ENCODE measurements at regions not wholly inside any gene's neighbourhood (a gene's known extent, or its start where the extent isn't known, plus 50 kb on each side); places are given as distances from the start of the nearest gene placed in this dataset.
A peak's percentile ranks its signal among the peaks of the same experiment; 100 is the strongest.

DNA sequence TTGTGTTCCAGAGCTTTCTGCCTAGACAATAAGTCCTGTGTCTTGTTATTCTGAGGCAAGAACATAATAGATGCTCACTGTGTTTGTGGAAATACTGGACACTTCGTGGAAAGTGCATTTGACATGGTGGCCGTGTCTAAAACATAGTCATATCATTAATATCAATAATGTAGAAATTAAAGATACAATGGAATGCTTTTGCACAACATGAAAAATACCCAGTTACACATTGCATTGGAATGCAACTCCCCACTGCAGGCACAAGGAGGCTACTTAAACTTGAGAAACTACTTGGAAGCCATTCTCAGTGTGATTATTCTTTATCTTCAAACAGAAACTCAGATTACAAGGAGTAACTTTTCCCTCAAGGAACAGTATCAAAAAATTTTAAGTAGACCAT is 145.3 kb upstream of the ZNF462 start:
- ChIA-PET CTCF (no interaction called here), POLR2A (no interaction called here)
- Mint-ChIP-seq H3K27ac (no peak overlapping the region), H3K27me3 (ENCODE audit: low read depth) (no peaks in the 10 kb centered on the region; the same call in 1 of the 2 replicates), H3K4me1 (peaks cover 17% of the 10 kb centered on the region), H3K4me3 (no peak overlapping the region), H3K9me3 (peaks cover 10% of the 10 kb centered on the region), H3K36me3 (peaks cover 2% of the 10 kb centered on the region; the same call in 1 of the 2 replicates)
- peak; percentile 74 for ATAC-seq
- TF ChIP-seq SOX15 (CRISPR knock-in tag; IDR thresholded peaks at IDR 0.05) (no peak), ZNF232 (CRISPR knock-in tag; IDR thresholded peaks at IDR 0.05) (no peak), ATF1 (CRISPR knock-in tag; IDR thresholded peaks at IDR 0.05) (no peak), NFE2L1 (CRISPR knock-in tag; IDR thresholded peaks at IDR 0.05) (no peak), PRRX2 (CRISPR knock-in tag; IDR thresholded peaks at IDR 0.05) (no peak)
- TF ChIP-seq, protein P1, sequence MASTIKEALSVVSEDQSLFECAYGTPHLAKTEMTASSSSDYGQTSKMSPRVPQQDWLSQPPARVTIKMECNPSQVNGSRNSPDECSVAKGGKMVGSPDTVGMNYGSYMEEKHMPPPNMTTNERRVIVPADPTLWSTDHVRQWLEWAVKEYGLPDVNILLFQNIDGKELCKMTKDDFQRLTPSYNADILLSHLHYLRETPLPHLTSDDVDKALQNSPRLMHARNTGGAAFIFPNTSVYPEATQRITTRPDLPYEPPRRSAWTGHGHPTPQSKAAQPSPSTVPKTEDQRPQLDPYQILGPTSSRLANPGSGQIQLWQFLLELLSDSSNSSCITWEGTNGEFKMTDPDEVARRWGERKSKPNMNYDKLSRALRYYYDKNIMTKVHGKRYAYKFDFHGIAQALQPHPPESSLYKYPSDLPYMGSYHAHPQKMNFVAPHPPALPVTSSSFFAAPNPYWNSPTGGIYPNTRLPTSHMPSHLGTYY (CRISPR knock-in tag; IDR thresholded peaks at IDR 0.05): no peak
- TF ChIP-seq, protein P2, sequence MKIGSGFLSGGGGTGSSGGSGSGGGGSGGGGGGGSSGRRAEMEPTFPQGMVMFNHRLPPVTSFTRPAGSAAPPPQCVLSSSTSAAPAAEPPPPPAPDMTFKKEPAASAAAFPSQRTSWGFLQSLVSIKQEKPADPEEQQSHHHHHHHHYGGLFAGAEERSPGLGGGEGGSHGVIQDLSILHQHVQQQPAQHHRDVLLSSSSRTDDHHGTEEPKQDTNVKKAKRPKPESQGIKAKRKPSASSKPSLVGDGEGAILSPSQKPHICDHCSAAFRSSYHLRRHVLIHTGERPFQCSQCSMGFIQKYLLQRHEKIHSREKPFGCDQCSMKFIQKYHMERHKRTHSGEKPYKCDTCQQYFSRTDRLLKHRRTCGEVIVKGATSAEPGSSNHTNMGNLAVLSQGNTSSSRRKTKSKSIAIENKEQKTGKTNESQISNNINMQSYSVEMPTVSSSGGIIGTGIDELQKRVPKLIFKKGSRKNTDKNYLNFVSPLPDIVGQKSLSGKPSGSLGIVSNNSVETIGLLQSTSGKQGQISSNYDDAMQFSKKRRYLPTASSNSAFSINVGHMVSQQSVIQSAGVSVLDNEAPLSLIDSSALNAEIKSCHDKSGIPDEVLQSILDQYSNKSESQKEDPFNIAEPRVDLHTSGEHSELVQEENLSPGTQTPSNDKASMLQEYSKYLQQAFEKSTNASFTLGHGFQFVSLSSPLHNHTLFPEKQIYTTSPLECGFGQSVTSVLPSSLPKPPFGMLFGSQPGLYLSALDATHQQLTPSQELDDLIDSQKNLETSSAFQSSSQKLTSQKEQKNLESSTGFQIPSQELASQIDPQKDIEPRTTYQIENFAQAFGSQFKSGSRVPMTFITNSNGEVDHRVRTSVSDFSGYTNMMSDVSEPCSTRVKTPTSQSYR (CRISPR knock-in tag; IDR thresholded peaks at IDR 0.05): no peak
- DNase-seq (ENCODE audit: low spot score): no peak

DNA sequence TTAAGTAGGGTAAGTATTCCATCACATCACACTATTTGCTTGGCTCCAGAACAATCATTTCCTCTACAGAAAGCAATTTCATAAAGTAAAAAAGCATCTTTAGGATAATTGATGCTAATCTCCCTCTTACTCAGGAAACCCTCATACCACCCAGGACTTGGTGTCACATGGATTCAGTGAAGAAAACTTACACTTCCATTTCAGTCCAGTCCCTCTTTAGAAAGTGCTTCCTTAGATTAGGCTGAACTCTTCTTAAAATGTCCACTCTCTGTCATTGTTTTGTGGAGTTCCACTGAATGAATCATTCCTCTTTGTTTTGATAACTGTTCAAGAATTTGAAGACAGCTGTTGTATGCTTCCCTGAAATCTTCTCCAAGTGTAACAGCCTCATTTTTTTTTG is 144.0 kb upstream of the ZNF462 start:
- CTCF ChIA-PET: no interaction called here

DNA sequence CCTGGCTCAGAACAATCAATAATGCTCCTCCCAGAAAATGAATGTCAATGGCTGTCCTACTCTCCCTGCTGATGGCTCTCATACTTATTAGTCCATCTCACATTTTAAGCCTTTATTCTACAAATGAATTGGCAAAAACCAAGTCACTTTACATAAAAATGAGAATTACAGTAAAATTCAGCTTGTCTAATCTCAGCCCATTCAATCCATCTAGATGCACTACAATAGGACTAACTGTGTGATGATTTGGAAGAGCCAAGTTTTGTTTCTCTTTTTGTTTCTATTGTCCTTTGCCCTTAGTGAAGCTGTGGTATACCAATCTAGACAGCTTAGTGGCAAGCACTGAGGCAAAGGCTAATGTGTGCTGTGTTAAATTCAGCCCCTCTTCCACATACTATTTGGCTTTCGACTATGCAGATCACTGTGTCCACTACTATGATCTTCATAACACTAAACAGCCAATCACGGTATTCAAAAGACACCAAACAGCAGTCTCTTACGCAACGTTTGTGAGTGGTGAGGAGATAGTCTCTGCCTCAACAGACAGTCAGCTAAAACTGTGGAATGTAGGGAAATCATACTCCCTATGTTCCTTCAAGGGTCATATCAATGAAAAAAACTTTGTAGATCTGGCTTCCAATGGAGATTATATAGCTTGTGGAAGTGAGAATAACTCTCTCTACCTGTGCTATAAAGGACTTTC is 140.8 kb upstream of the ZNF462 start:
- DNase-seq (ENCODE audit: low spot score): no peak
- ChIA-PET CTCF (no interaction called here), POLR2A (no interaction called here)
- Mint-ChIP-seq H3K4me1 (peaks cover 18% of the 10 kb centered on the region), H3K27me3 (ENCODE audit: low read depth) (no peaks in the 10 kb centered on the region; the same call in 1 of the 2 replicates), H3K9me3 (peaks cover 10% of the 10 kb centered on the region), H3K27ac (peak overlapping the region; percentile 51; the same call in 1 of the 2 replicates), H3K4me3 (no peak overlapping the region), H3K36me3 (peaks cover 2% of the 10 kb centered on the region; the same call in 1 of the 2 replicates)
- ATAC-seq: no peak; the same call in 1 of the 2 replicates
- TF ChIP-seq, protein P3, sequence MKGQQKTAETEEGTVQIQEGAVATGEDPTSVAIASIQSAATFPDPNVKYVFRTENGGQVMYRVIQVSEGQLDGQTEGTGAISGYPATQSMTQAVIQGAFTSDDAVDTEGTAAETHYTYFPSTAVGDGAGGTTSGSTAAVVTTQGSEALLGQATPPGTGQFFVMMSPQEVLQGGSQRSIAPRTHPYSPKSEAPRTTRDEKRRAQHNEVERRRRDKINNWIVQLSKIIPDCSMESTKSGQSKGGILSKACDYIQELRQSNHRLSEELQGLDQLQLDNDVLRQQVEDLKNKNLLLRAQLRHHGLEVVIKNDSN (CRISPR knock-in tag; IDR thresholded peaks at IDR 0.05): no peak
- TF ChIP-seq ESRRA (CRISPR knock-in tag; IDR thresholded peaks at IDR 0.05; ENCODE audit: borderline replicate concordance) (no peak), NR2C2 (CRISPR knock-in tag; IDR thresholded peaks at IDR 0.05) (no peak), OVOL2 (CRISPR knock-in tag; IDR thresholded peaks at IDR 0.05; ENCODE audit: borderline replicate concordance) (no peak), ZNF232 (CRISPR knock-in tag; IDR thresholded peaks at IDR 0.05) (no peak)
- TF ChIP-seq, protein P4, sequence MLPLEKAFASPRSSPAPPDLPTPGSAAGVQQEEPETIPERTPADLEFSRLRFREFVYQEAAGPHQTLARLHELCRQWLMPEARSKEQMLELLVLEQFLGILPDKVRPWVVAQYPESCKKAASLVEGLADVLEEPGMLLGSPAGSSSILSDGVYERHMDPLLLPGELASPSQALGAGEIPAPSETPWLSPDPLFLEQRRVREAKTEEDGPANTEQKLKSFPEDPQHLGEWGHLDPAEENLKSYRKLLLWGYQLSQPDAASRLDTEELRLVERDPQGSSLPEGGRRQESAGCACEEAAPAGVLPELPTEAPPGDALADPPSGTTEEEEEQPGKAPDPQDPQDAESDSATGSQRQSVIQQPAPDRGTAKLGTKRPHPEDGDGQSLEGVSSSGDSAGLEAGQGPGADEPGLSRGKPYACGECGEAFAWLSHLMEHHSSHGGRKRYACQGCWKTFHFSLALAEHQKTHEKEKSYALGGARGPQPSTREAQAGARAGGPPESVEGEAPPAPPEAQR (CRISPR knock-in tag; IDR thresholded peaks at IDR 0.05): no peak
- TF ChIP-seq, protein P5, sequence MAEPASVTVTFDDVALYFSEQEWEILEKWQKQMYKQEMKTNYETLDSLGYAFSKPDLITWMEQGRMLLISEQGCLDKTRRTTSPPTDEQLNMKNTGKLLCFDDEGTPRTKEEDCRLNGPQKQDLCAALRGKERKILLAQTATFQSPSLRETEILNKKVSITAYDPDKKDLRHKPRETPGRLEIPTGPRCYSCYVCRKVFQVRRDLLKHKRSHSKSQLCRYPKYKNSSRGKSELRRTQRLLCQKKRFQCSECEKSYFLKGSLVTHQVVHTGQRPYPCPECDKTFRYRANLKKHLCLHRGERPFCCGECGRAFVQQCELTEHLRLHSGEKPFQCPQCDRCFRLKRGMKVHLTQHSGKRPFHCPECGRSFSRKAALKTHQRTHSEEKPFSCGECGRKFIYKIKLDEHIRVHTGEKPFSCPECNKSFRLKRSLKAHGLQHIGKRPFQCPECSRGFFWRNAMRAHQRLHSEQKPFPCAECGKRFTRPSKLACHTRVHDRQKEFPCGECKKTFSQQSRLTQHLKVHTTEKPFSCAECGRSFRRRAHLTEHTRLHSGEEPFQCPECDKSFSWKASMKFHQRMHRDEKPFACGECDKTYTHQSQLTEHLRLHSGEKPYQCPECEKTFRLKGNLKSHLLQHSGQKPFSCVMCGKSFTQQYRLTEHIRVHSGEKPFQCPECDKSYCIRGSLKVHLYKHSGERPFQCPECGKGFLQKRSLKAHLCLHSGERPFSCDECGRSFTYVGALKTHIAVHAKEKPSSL (CRISPR knock-in tag; conservative IDR thresholded peaks at IDR 0.05): no peak
- TF ChIP-seq, protein P6, sequence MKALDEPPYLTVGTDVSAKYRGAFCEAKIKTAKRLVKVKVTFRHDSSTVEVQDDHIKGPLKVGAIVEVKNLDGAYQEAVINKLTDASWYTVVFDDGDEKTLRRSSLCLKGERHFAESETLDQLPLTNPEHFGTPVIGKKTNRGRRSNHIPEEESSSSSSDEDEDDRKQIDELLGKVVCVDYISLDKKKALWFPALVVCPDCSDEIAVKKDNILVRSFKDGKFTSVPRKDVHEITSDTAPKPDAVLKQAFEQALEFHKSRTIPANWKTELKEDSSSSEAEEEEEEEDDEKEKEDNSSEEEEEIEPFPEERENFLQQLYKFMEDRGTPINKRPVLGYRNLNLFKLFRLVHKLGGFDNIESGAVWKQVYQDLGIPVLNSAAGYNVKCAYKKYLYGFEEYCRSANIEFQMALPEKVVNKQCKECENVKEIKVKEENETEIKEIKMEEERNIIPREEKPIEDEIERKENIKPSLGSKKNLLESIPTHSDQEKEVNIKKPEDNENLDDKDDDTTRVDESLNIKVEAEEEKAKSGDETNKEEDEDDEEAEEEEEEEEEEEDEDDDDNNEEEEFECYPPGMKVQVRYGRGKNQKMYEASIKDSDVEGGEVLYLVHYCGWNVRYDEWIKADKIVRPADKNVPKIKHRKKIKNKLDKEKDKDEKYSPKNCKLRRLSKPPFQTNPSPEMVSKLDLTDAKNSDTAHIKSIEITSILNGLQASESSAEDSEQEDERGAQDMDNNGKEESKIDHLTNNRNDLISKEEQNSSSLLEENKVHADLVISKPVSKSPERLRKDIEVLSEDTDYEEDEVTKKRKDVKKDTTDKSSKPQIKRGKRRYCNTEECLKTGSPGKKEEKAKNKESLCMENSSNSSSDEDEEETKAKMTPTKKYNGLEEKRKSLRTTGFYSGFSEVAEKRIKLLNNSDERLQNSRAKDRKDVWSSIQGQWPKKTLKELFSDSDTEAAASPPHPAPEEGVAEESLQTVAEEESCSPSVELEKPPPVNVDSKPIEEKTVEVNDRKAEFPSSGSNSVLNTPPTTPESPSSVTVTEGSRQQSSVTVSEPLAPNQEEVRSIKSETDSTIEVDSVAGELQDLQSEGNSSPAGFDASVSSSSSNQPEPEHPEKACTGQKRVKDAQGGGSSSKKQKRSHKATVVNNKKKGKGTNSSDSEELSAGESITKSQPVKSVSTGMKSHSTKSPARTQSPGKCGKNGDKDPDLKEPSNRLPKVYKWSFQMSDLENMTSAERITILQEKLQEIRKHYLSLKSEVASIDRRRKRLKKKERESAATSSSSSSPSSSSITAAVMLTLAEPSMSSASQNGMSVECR (CRISPR knock-in tag; IDR thresholded peaks at IDR 0.05; ENCODE audit: borderline replicate concordance): no peak
- TF ChIP-seq, protein P7, sequence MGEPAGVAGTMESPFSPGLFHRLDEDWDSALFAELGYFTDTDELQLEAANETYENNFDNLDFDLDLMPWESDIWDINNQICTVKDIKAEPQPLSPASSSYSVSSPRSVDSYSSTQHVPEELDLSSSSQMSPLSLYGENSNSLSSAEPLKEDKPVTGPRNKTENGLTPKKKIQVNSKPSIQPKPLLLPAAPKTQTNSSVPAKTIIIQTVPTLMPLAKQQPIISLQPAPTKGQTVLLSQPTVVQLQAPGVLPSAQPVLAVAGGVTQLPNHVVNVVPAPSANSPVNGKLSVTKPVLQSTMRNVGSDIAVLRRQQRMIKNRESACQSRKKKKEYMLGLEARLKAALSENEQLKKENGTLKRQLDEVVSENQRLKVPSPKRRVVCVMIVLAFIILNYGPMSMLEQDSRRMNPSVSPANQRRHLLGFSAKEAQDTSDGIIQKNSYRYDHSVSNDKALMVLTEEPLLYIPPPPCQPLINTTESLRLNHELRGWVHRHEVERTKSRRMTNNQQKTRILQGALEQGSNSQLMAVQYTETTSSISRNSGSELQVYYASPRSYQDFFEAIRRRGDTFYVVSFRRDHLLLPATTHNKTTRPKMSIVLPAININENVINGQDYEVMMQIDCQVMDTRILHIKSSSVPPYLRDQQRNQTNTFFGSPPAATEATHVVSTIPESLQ (CRISPR knock-in tag; IDR thresholded peaks at IDR 0.05): no peak

More for the DNA sequence above, 144.0 kb upstream of the ZNF462 start:
- ATAC-seq (no peak), DNase-seq (ENCODE audit: low spot score) (no peak)
- TF ChIP-seq OVOL2 (CRISPR knock-in tag; IDR thresholded peaks at IDR 0.05; ENCODE audit: borderline replicate concordance) (no peak), ZNF423 (CRISPR knock-in tag; IDR thresholded peaks at IDR 0.05) (no peak)
- Mint-ChIP-seq H3K9me3 (peaks cover 10% of the 10 kb centered on the region), H3K4me3 (no peak overlapping the region), H3K27ac (no peak overlapping the region), H3K4me1 (peaks cover 18% of the 10 kb centered on the region), H3K27me3 (ENCODE audit: low read depth) (no peaks in the 10 kb centered on the region; the same call in 1 of the 2 replicates), H3K36me3 (peaks cover 2% of the 10 kb centered on the region; the same call in 1 of the 2 replicates)
- POLR2A ChIA-PET: no interaction called here

Measured in WTC11 (cell line).